Heart right ventricle (tissue), 16 donors: ENCODE measurements at regions not wholly inside any gene's neighbourhood (a gene's known extent, or its start where the extent isn't known, plus 50 kb on each side); places are given as distances from the start of the nearest gene placed in this dataset.

ENCODE experiments used
- ATAC-seq, 8 donors: fragments of 200-7000 bp; cut with Tn5 transposase; one replicate each; pipeline ENCODE4 v1.9.1; 2020; ENCODE audit warnings: mild to moderate bottlenecking in 8 of 8, moderate library complexity in 8 of 8, moderate number of reproducible peaks in 1 of 8
- DNase-seq, 2 donors: peaks; one replicate each; pipeline ENCODE4 v3.0.0-alpha.2; 2020
- H3K27ac ChIP-seq, 10 donors: fragments of 200-600 bp; sonication (generic) in 2 of 10; one replicate each; pipeline versions ENCODE4 v1.5.0 to v1.8.0; 2020 to 2022; ENCODE audit warnings: mild to moderate bottlenecking in 3 of 10
- H3K27me3 ChIP-seq, 7 donors: fragments of 200-600 bp; one replicate each; pipeline ENCODE4 v1.8.0; 2021 to 2022; ENCODE audit warnings: mild to moderate bottlenecking in 2 of 7
- H3K36me3 ChIP-seq, 9 donors: fragments of 200-600 bp; sonication (generic) in 1 of 9; one replicate each; pipeline versions ENCODE4 v1.5.0 to v1.8.0; 2020 to 2022; ENCODE audit warnings: mild to moderate bottlenecking in 2 of 9
- H3K4me1 ChIP-seq, 9 donors: fragments of 200-600 bp; sonication (generic) in 1 of 9; one replicate each; pipeline versions ENCODE4 v1.5.0 to v1.8.0; 2020 to 2022; ENCODE audit warnings: mild to moderate bottlenecking in 4 of 9
- H3K4me3 ChIP-seq, 10 donors: fragments of 200-600 bp; sonication (generic) in 2 of 10; one replicate each; pipeline versions ENCODE4 v1.5.0 to v1.8.0; 2020 to 2022; ENCODE audit warnings: mild to moderate bottlenecking in 7 of 10, moderate library complexity in 2 of 10
- H3K9me3 ChIP-seq, 11 donors: fragments of 200-600 bp in 10 of 11; sonication (generic) in 2 of 11; one replicate each; pipeline versions ENCODE4 v1.5.0 to v1.8.0; 2013 to 2022; ENCODE audit warnings: mild to moderate bottlenecking in 2 of 11, control low read depth in 1 of 11, moderate library complexity in 1 of 11
- CTCF ChIP-seq, 9 donors: fragments of 200-600 bp; sonication (generic) in 2 of 9; IDR thresholded peaks; one replicate each; pipeline versions ENCODE4 v1.5.0 to v1.8.0; 2021 to 2022; ENCODE audit warnings: antibody characterized with exemption in 9 of 9, mild to moderate bottlenecking in 5 of 9, moderate library complexity in 1 of 9
- WGBS, 2 donors: extraction: QIAGEN DNeasy Blood & Tissue Kit; methylation state at CpG; one replicate each; pipeline ENCODE4 v1.1.7; 2013; ENCODE audit warnings: inconsistent platforms in 1 of 2; 5-methylcytosine and 5-hydroxymethylcytosine counted together
- intact Hi-C, 10 donors: fragments of 100-400 bp; cut with DNase I; formaldehyde crosslinking; loops; one replicate each; pipeline versions ENCODE4 v1.11.1 to v1.14.2; 2022
- donor health status: Arrhythmogenic right ventricular cardiomyopathy.
- donor health status: ischemic (EF 13 %, LVEDD 7.1; RV severe dilation, severe dysfunction).
- donor health status: healthy with polysubstance abuse.
- donor health status: DM: no; HTN: yes; CAD: no.
- donor health status: DM: no; HTN: no; CAD: no.
- donor health status: ischemic (EF 25% LVEDD 6.9; RV normal size, moderate dysfunction).
- donor health status: ischemic (EF 25% LVEDD 5.7; RV mildly dilated, moderate dysfunction).
- donor health status: healthy.
- donor health status: DM: yes; HTN: yes; CAD: no.
- donor health status: Ischemic cardiomyopathy.
- donor health status: ischemic (EF 35%, LVEDD 5.7; RV mildly dilated, moderate dysfunction).
- donor health status: nonischemic (EF 11% LVEDD 7.7; RV severe dilation, severe dysfunction).
- donor health status: DM: yes; HTN: yes; CAD: no.
- donor health status: PGD.
- donor health status: ischemic (EF 29% LVEDD 5.4; RV normal size, mild dysfunction).
- donor health status: nonischemic (EF 23%, LVEDD 6.1; RV moderate dilation, normal function).

GRCh38 chr13:34349091-34349722, 531.3 kb downstream of the RFC3 start:
- Histone ChIP-seq H3K9me3 (no peaks in the 10 kb centered on the region), H3K4me1 (peaks cover 0 to 26% (median 11%) of the 10 kb centered on the region in 9 donors), H3K27me3 (no peaks in the 10 kb centered on the region), H3K27ac (peak overlapping the region in 1 of 10 donors; percentile 36), H3K4me3 (no peak overlapping the region), H3K36me3 (no peaks in the 10 kb centered on the region)
- intact Hi-C loops: loop anchor here in 1 of 10 donors (10.0 kb wide), 1 partner anchor 596 kb away; the partner anchor contains the start of gene NBEA
- TF ChIP-seq CTCF (IDR thresholded peaks at IDR 0.05): no peak
- ATAC-seq (peak in 6 of 8 donors; percentile 35 to 80 (median 68)), DNase-seq (peak; percentile 41 to 77)
- WGBS, 2 donors: 98 to 100% methylated on average over 1 of the region's 1 CpG

GRCh38 chr13:34350671-34351070, 532.7 kb downstream of the RFC3 start:
- ATAC-seq: no peak
- Histone ChIP-seq H3K27ac (no peak overlapping the region), H3K4me1 (peaks cover 0 to 26% (median 11%) of the 10 kb centered on the region in 9 donors), H3K4me3 (no peak overlapping the region), H3K27me3 (no peaks in the 10 kb centered on the region), H3K36me3 (no peaks in the 10 kb centered on the region), H3K9me3 (no peaks in the 10 kb centered on the region)
- TF ChIP-seq CTCF (IDR thresholded peaks at IDR 0.05): no peak
- WGBS, 2 donors: 97% methylated on average over 3 of the region's 3 CpGs
- intact Hi-C loops: no loop called here
- no peak for DNase-seq

- no peaks in the 10 kb centered on the region for H3K27me3 ChIP-seq
- no peak overlapping the region for H3K4me3 ChIP-seq
- no peak for DNase-seq
- intact Hi-C loops: no loop called here
- TF ChIP-seq CTCF (IDR thresholded peaks at IDR 0.05): no peak
- H3K4me1 ChIP-seq: peaks cover 0 to 26% (median 11%) of the 10 kb centered on the region in 9 donors
- WGBS, 2 donors: 94 to 96% methylated on average over 3 of the region's 3 CpGs
- H3K36me3 ChIP-seq: no peaks in the 10 kb centered on the region
- no peaks in the 10 kb centered on the region for H3K9me3 ChIP-seq
- no peak for ATAC-seq
- H3K27ac ChIP-seq: no peak overlapping the region
Observed at GRCh38 chr13:34351134-34351533, 533.2 kb downstream of the RFC3 start.

- Histone ChIP-seq H3K9me3 (no peaks in the 10 kb centered on the region), H3K27me3 (no peaks in the 10 kb centered on the region), H3K4me3 (no peak overlapping the region), H3K27ac (no peak overlapping the region), H3K36me3 (no peaks in the 10 kb centered on the region), H3K4me1 (peaks cover 0 to 16% (median 10%) of the 10 kb centered on the region in 9 donors)
- TF ChIP-seq CTCF (IDR thresholded peaks at IDR 0.05): no peak
- no peak for DNase-seq
- intact Hi-C loops: no loop called here
- no peak for ATAC-seq
- 90 to 95% methylated on average over 4 of the region's 4 CpGs for WGBS, 2 donors
Observed at GRCh38 chr13:34352958-34353357, 535.0 kb downstream of the RFC3 start.
